ENCODE measurements at regions not wholly inside any gene's neighbourhood (a gene's known extent, or its start where the extent isn't known, plus 50 kb on each side); places are given as distances from the start of the nearest gene placed in this dataset.

DNA sequence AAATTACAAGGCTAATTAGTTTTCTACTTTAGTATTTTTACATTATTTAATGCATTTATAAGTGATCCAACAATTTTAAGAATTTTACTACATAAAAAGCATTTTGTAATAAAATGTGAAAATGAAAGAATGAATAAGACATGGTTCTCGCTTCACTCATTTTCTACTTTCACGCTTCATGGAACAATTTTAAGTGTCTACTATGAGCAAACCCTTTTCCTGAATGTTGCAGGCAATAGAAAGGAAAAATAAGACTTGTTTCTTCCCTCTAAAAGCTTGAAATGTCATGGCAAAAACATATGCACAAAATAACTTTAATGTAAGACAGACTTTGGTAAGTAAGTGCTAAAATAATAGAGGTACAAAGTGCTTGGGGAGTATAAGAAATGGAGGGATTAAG, 205.7 kb upstream of the HMGA2 start:
- Histone ChIP-seq H3K4me3 (ENCODE audit: low read depth in 1 of 5, low read length in 5 of 5) (no peak overlapping the region), H3K4me1 (ENCODE audit: control insufficient read depth in 5 of 5, insufficient read depth in 5 of 5, low read length in 5 of 5) (no peaks in the 10 kb centered on the region), H3K27me3 (ENCODE audit: control insufficient read depth in 5 of 5, insufficient read depth in 4 of 5, low read length in 5 of 5) (peaks cover 0 to under 1% (median 0%) of the 10 kb centered on the region in 5 donors), H3K9me3 (ENCODE audit: control insufficient read depth in 5 of 5, low read length in 5 of 5) (no peaks in the 10 kb centered on the region), H3K27ac (ENCODE audit: low read depth, low read length) (no peak overlapping the region), H3K36me3 (ENCODE audit: control insufficient read depth in 5 of 5, insufficient read depth in 5 of 5, low read length in 5 of 5) (no peaks in the 10 kb centered on the region), H3K9ac (ENCODE audit: low read length in 5 of 5) (no peak overlapping the region)

DNA sequence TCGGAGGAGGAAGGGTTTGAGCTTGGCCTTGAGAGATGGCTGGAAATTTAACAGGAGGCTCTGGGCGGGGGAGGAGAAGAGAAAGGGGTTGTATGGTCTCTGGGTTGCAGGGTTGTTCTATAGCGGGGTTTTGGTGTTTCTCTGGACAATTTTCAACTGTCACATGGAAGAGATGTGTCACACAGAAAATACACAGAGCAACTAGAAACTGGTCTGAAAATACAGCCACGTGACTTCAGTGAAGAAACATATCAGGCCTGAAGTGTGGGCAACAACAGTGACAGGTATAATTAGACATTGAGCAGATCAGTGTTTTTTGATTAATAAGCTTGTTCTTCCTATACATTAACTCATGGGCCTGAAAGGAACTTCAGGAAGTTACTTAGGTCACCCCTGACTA, 205.3 kb upstream of the HMGA2 start:
- Histone ChIP-seq H3K27ac (ENCODE audit: low read depth, low read length) (no peak overlapping the region), H3K4me3 (ENCODE audit: low read depth in 1 of 5, low read length in 5 of 5) (no peak overlapping the region), H3K4me1 (ENCODE audit: control insufficient read depth in 5 of 5, insufficient read depth in 5 of 5, low read length in 5 of 5) (no peaks in the 10 kb centered on the region)

GRCh38 chr12:65620046-65620445, 204.2 kb upstream of the HMGA2 start:
- Histone ChIP-seq H3K9ac (ENCODE audit: low read length in 5 of 5) (no peak overlapping the region), H3K9me3 (ENCODE audit: control insufficient read depth in 5 of 5, low read length in 5 of 5) (no peaks in the 10 kb centered on the region), H3K4me3 (ENCODE audit: low read depth in 1 of 5, low read length in 5 of 5) (no peak overlapping the region), H3K4me1 (ENCODE audit: control insufficient read depth in 5 of 5, insufficient read depth in 5 of 5, low read length in 5 of 5) (no peaks in the 10 kb centered on the region), H3K36me3 (ENCODE audit: control insufficient read depth in 5 of 5, insufficient read depth in 5 of 5, low read length in 5 of 5) (no peaks in the 10 kb centered on the region), H3K27ac (ENCODE audit: low read depth, low read length) (no peak overlapping the region), H3K27me3 (ENCODE audit: control insufficient read depth in 5 of 5, insufficient read depth in 4 of 5, low read length in 5 of 5) (no peaks in the 10 kb centered on the region)

More for the DNA sequence above, 205.3 kb upstream of the HMGA2 start:
- Histone ChIP-seq H3K27me3 (ENCODE audit: control insufficient read depth in 5 of 5, insufficient read depth in 4 of 5, low read length in 5 of 5) (no peaks in the 10 kb centered on the region), H3K36me3 (ENCODE audit: control insufficient read depth in 5 of 5, insufficient read depth in 5 of 5, low read length in 5 of 5) (no peaks in the 10 kb centered on the region), H3K9me3 (ENCODE audit: control insufficient read depth in 5 of 5, low read length in 5 of 5) (no peaks in the 10 kb centered on the region), H3K9ac (ENCODE audit: low read length in 5 of 5) (no peak overlapping the region)

GRCh38 chr12:65622056-65622455, 202.2 kb upstream of the HMGA2 start:
- Histone ChIP-seq H3K4me1 (ENCODE audit: control insufficient read depth in 5 of 5, insufficient read depth in 5 of 5, low read length in 5 of 5) (no peaks in the 10 kb centered on the region), H3K36me3 (ENCODE audit: control insufficient read depth in 5 of 5, insufficient read depth in 5 of 5, low read length in 5 of 5) (no peaks in the 10 kb centered on the region), H3K27me3 (ENCODE audit: control insufficient read depth in 5 of 5, insufficient read depth in 4 of 5, low read length in 5 of 5) (no peaks in the 10 kb centered on the region), H3K27ac (ENCODE audit: low read depth, low read length) (no peak overlapping the region), H3K4me3 (ENCODE audit: low read depth in 1 of 5, low read length in 5 of 5) (no peak overlapping the region), H3K9ac (ENCODE audit: low read length in 5 of 5) (no peak overlapping the region), H3K9me3 (ENCODE audit: control insufficient read depth in 5 of 5, low read length in 5 of 5) (peaks cover 0 to 1% (median 0%) of the 10 kb centered on the region in 5 donors)

DNA sequence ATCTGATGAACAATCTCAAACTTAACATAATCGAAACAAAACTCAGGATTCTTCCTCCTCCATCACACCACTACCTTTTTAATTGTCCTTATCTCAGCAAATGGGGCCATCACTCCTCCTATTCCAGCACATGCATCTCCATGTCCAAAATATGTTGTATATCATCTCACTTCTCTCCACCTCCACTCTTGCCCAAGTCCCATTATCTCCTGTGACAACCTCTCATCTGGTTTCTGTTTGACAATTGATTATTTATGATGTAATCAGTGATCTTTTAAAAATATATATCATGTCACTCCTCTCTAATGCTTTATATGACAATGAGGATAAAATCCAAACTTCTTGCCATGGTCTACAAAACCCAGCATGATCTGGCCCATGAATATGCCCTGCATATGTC, 200.8 kb upstream of the HMGA2 start:
- H3K27ac ChIP-seq (ENCODE audit: low read depth, low read length): no peak overlapping the region
- H3K9me3 ChIP-seq (ENCODE audit: control insufficient read depth in 5 of 5, low read length in 5 of 5): peaks cover 0 to 4% (median 0%) of the 10 kb centered on the region in 5 donors
- H3K27me3 ChIP-seq (ENCODE audit: control insufficient read depth in 5 of 5, insufficient read depth in 4 of 5, low read length in 5 of 5): no peaks in the 10 kb centered on the region
- H3K4me3 ChIP-seq (ENCODE audit: low read depth in 1 of 5, low read length in 5 of 5): no peak overlapping the region
- H3K36me3 ChIP-seq (ENCODE audit: control insufficient read depth in 5 of 5, insufficient read depth in 5 of 5, low read length in 5 of 5): no peaks in the 10 kb centered on the region
- no peaks in the 10 kb centered on the region for H3K4me1 ChIP-seq (ENCODE audit: control insufficient read depth in 5 of 5, insufficient read depth in 5 of 5, low read length in 5 of 5)
- no peak overlapping the region for H3K9ac ChIP-seq (ENCODE audit: low read length in 5 of 5)

DNA sequence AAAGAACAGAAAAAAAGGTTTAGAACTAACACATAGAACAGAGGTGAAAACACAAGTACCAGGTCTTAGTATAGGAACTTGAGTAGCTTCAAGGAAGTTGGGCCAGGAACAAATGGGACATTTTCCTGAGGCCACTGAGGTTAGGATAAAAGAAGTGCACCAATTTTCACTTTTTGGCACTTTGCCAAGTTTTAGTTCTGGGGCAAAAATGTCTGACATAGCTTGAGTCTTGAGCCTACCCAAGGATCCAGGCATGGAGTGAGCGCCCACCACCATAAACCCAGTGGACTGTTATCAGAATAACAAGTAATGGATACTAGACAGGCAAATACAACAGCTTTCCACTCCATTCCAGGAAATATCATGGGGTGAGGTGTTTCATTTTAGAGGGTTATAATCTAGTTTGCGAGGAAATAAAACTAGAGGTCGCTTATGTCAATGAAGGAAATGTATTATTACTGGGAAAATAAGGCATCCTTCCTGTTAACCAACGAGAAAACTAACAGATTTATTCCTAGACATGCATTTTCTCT, 199.7 kb upstream of the HMGA2 start:
- no peak overlapping the region for H3K27ac ChIP-seq (ENCODE audit: low read depth, low read length)
- no peaks in the 10 kb centered on the region for H3K4me1 ChIP-seq (ENCODE audit: control insufficient read depth in 5 of 5, insufficient read depth in 5 of 5, low read length in 5 of 5)
- H3K4me3 ChIP-seq (ENCODE audit: low read depth in 1 of 5, low read length in 5 of 5): no peak overlapping the region
- no peaks in the 10 kb centered on the region for H3K36me3 ChIP-seq (ENCODE audit: control insufficient read depth in 5 of 5, insufficient read depth in 5 of 5, low read length in 5 of 5)
- no peaks in the 10 kb centered on the region for H3K27me3 ChIP-seq (ENCODE audit: control insufficient read depth in 5 of 5, insufficient read depth in 4 of 5, low read length in 5 of 5)
- no peak overlapping the region for H3K9ac ChIP-seq (ENCODE audit: low read length in 5 of 5)
- H3K9me3 ChIP-seq (ENCODE audit: control insufficient read depth in 5 of 5, low read length in 5 of 5): peaks cover 0 to 4% (median 0%) of the 10 kb centered on the region in 5 donors

- Histone ChIP-seq H3K9me3 (ENCODE audit: control insufficient read depth in 5 of 5, low read length in 5 of 5) (peaks cover 0 to 4% (median 0%) of the 10 kb centered on the region in 5 donors), H3K27me3 (ENCODE audit: control insufficient read depth in 5 of 5, insufficient read depth in 4 of 5, low read length in 5 of 5) (no peaks in the 10 kb centered on the region), H3K36me3 (ENCODE audit: control insufficient read depth in 5 of 5, insufficient read depth in 5 of 5, low read length in 5 of 5) (no peaks in the 10 kb centered on the region), H3K27ac (ENCODE audit: low read depth, low read length) (no peak overlapping the region), H3K4me3 (ENCODE audit: low read depth in 1 of 5, low read length in 5 of 5) (no peak overlapping the region), H3K9ac (ENCODE audit: low read length in 5 of 5) (no peak overlapping the region), H3K4me1 (ENCODE audit: control insufficient read depth in 5 of 5, insufficient read depth in 5 of 5, low read length in 5 of 5) (no peaks in the 10 kb centered on the region)
Observed at GRCh38 chr12:65628061-65628460, 196.2 kb upstream of the HMGA2 start.

DNA sequence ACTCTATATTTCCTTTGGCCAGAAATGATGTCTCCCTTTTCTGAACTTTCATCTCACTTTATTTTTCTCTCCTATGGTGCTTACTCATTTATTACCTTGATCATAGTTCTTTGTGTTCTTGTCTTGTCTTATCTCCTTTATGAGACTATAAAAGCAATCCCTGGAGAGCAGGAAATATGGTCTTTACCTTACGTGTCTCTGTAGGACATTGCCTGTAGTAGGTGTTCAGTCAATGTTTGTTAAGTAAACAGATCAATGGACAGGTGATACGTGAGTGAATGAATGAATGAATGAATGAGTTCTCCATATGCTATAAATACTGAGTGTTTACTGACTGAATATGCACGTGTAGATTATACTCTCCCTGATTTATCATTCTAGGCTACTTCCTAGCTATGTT, 193.7 kb upstream of the HMGA2 start:
- Histone ChIP-seq H3K9ac (ENCODE audit: low read length in 5 of 5) (no peak overlapping the region), H3K27ac (ENCODE audit: low read depth, low read length) (no peak overlapping the region), H3K4me1 (ENCODE audit: control insufficient read depth in 5 of 5, insufficient read depth in 5 of 5, low read length in 5 of 5) (no peaks in the 10 kb centered on the region), H3K36me3 (ENCODE audit: control insufficient read depth in 5 of 5, insufficient read depth in 5 of 5, low read length in 5 of 5) (no peaks in the 10 kb centered on the region), H3K4me3 (ENCODE audit: low read depth in 1 of 5, low read length in 5 of 5) (no peak overlapping the region), H3K27me3 (ENCODE audit: control insufficient read depth in 5 of 5, insufficient read depth in 4 of 5, low read length in 5 of 5) (no peaks in the 10 kb centered on the region), H3K9me3 (ENCODE audit: control insufficient read depth in 5 of 5, low read length in 5 of 5) (peaks cover 0 to 4% (median 0%) of the 10 kb centered on the region in 5 donors)

GRCh38 chr12:65631621-65632111, 192.6 kb upstream of the HMGA2 start:
- Histone ChIP-seq H3K27ac (ENCODE audit: low read depth, low read length) (no peak overlapping the region), H3K4me3 (ENCODE audit: low read depth in 1 of 5, low read length in 5 of 5) (no peak overlapping the region), H3K27me3 (ENCODE audit: control insufficient read depth in 5 of 5, insufficient read depth in 4 of 5, low read length in 5 of 5) (no peaks in the 10 kb centered on the region)

DNA sequence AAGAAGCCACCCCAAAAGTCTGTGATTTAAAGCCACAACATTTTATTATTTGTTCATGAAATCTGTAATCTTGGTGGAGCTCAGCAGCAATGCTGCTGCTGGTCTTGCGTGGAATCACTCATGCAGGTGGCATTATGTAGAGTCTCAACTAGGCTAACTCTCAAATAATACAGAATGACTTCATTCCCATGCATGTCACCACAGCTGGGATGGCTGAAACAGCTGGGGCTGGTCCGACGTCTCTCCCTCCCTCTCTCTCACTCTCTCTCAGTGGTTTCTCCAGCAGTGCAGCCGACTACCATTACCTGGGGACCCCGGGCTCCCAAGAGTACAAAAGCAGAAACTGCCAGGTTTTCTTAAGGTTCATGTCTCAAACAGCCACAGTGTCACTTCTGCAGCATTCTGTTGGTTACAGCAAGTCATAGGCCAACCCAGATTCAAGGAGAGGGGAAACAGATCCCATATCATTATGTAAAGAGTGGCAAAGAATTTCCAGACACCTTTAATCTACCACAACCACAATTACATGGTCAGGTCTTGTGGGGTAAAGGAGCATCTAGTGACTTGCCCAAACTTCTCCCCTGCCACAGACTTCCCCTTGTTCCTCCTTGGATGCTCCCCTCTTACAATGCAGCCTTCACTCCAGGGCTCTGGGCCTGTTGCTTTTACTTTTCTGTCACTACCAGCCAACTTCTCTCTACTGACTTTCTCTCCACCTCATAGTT, 192.0 kb upstream of the HMGA2 start:
- no peaks in the 10 kb centered on the region for H3K27me3 ChIP-seq (ENCODE audit: control insufficient read depth in 5 of 5, insufficient read depth in 4 of 5, low read length in 5 of 5)
- no peak overlapping the region for H3K4me3 ChIP-seq (ENCODE audit: low read depth in 1 of 5, low read length in 5 of 5)
- peaks cover 0 to 2% (median 0%) of the 10 kb centered on the region in 5 donors for H3K9me3 ChIP-seq (ENCODE audit: control insufficient read depth in 5 of 5, low read length in 5 of 5)
- H3K9ac ChIP-seq (ENCODE audit: low read length in 5 of 5): no peak overlapping the region
- H3K27ac ChIP-seq (ENCODE audit: low read depth, low read length): no peak overlapping the region
- no peaks in the 10 kb centered on the region for H3K4me1 ChIP-seq (ENCODE audit: control insufficient read depth in 5 of 5, insufficient read depth in 5 of 5, low read length in 5 of 5)
- no peaks in the 10 kb centered on the region for H3K36me3 ChIP-seq (ENCODE audit: control insufficient read depth in 5 of 5, insufficient read depth in 5 of 5, low read length in 5 of 5)

More at GRCh38 chr12:65631621-65632111, 192.6 kb upstream of the HMGA2 start:
- Histone ChIP-seq H3K4me1 (ENCODE audit: control insufficient read depth in 5 of 5, insufficient read depth in 5 of 5, low read length in 5 of 5) (no peaks in the 10 kb centered on the region), H3K9ac (ENCODE audit: low read length in 5 of 5) (no peak overlapping the region), H3K36me3 (ENCODE audit: control insufficient read depth in 5 of 5, insufficient read depth in 5 of 5, low read length in 5 of 5) (no peaks in the 10 kb centered on the region), H3K9me3 (ENCODE audit: control insufficient read depth in 5 of 5, low read length in 5 of 5) (peaks cover 0 to 4% (median 0%) of the 10 kb centered on the region in 5 donors)
